GM21528 (cell line): ENCODE measurements at regions not wholly inside any gene's neighbourhood (a gene's known extent, or its start where the extent isn't known, plus 50 kb on each side); places are given as distances from the start of the nearest gene placed in this dataset.

ENCODE experiments used
- ATAC-seq: cut with Tn5 transposase; IDR thresholded peaks from one replicate; pipeline ENCODE4 v1.9.1; 2021; ENCODE audit warnings: mild to moderate bottlenecking, moderate library complexity; ENCODE audit not compliant: unreplicated experiment, low FRiP score

- no peak for ATAC-seq
Observed at GRCh38 chr6:139852488-139853140, 478.2 kb upstream of the CITED2 start.

GRCh38 chr6:139852067-139852466 lies 477.6 kb upstream of the CITED2 start:
- no peak for ATAC-seq

GRCh38 chr6:139851206-139851605 lies 476.8 kb upstream of the CITED2 start:
- ATAC-seq, result no peak

- ATAC-seq, result no peak
Observed at GRCh38 chr6:139850512-139850911, 476.1 kb upstream of the CITED2 start.

GRCh38 chr6:139847457-139847813 lies 473.0 kb upstream of the CITED2 start:
- no peak for ATAC-seq

- peak; percentile 46 for ATAC-seq
Observed at GRCh38 chr6:139846538-139847456, 472.3 kb upstream of the CITED2 start.

GRCh38 chr6:139844907-139845306 lies 470.5 kb upstream of the CITED2 start:
- ATAC-seq, result no peak

GRCh38 chr6:139841794-139842215 lies 467.4 kb upstream of the CITED2 start:
- ATAC-seq, result peak; percentile 94

GRCh38 chr6:139839506-139840156 lies 465.2 kb upstream of the CITED2 start:
- ATAC-seq, result no peak

- ATAC-seq, result no peak
Observed at GRCh38 chr6:139834232-139834631, 459.8 kb upstream of the CITED2 start.

- no peak for ATAC-seq
Observed at GRCh38 chr6:139833592-139833991, 459.1 kb upstream of the CITED2 start.

GRCh38 chr6:139832493-139833305 lies 458.3 kb upstream of the CITED2 start:
- no peak for ATAC-seq

GRCh38 chr6:139829576-139829975 lies 455.1 kb upstream of the CITED2 start:
- ATAC-seq, result no peak

GRCh38 chr6:139828751-139829519 lies 454.5 kb upstream of the CITED2 start:
- no peak for ATAC-seq

- no peak for ATAC-seq
Observed at GRCh38 chr6:139825935-139826374, 451.5 kb upstream of the CITED2 start.

- ATAC-seq, result no peak
Observed at GRCh38 chr6:139824864-139825263, 450.4 kb upstream of the CITED2 start.

GRCh38 chr6:139823808-139824126 lies 449.3 kb upstream of the CITED2 start:
- ATAC-seq, result no peak

- ATAC-seq, result no peak
Observed at GRCh38 chr6:139823099-139823807, 448.8 kb upstream of the CITED2 start.

- ATAC-seq, result no peak
Observed at GRCh38 chr6:139821676-139822223, 447.3 kb upstream of the CITED2 start.
